HG03457 (cell line): ENCODE measurements at regions not wholly inside any gene's neighbourhood (a gene's known extent, or its start where the extent isn't known, plus 50 kb on each side); places are given as distances from the start of the nearest gene placed in this dataset.

Experiments used
- ATAC-seq: cut with Tn5 transposase; IDR thresholded peaks from one replicate; pipeline ENCODE4 v1.9.1; 2021; ENCODE audit warnings: moderate number of reproducible peaks; ENCODE audit not compliant: unreplicated experiment

DNA sequence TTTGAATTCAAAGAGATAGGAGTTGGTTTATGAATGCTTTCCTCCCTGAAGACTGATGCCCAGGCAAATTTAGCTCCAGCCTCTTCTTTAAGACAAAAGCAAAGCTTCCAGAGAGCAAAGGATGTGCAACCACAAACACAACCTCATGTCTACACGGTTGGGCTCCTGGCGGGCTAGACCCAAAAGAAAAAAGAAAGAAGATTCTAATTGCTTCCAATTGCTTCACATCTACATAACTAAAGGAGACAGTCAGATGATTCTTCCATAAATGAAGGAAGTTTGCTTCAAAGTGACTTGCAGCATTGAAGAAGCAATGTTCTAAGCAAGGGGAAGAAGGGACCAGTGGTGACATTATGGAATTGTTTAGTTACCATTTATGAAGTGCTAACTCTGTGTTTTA is 1603.0 kb upstream of the TENM3 start:
- no peak for ATAC-seq

DNA sequence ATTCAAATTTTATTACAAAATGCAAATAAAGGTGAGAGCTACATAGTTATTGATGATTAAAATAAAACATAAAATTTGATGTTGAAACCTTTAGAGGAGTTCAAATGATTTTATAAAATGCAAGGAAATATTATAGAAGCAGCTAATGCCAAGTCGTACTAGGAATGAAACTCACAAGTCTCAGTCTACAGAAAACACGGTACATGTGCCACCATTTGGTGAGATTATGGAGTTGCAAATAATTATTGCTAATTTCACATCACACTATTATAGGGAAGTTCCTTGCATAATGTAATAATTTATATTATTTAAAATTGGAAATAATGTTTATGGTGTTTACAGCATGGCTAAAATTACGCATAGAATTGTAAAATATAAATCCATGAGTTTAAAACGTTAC is 1601.7 kb upstream of the TENM3 start:
- no peak for ATAC-seq

DNA sequence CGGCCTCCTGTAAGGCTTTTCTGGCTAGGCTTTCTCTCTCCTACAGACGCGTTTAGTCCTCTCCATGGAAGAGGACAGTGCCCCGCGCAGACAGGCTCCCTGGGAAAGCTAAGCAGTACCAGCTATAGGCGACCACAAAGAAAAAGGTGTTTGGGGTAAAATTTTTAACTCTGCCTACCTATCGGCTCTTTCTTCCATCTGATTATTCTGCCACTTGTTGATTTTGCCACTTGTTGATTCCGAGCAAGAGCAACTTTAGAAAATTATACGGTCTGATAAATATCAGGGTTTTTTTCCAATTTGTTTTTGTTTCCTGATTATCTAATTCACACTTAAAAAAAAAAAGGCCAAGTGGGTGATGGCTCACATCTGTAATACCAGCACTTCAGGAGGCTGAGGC is 1600.5 kb upstream of the TENM3 start:
- no peak for ATAC-seq

DNA sequence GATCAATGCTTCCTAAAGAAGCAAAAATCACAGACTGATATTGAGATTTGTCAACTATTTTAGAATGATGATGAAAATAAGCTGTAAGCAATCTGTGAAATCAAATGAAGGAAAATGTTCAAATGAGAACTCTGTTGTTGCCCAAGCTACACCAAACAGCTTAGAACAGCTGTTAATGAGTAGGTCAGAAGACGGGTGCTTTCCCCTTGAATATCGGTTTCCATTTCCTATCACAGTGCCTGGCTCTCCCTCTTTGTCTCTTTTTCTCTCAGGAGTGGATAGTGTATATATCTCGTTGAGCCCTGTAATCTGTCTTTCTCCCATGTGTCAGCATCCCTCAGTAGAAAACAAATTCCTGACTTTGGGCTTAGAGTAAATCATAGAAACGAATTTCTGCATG is 1592.9 kb upstream of the TENM3 start:
- ATAC-seq = peak; percentile 83

DNA sequence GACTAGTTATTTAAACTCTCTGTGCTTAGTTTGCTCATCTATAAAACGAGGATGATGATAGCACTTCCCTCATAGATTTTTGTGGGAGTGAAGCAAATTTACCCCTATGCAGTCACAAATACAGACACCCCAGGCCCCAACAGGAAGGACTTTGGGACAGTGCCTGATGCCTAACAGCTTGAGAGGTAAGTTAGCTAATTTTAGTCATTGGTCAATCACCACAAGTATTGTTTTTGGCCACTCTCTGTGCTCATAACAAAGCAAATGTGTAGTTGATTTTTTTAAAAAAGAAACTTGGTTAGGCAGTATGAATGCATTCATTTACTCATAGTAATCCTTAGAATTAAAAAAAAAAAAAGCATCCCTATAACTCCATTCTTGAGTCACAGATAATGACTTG is 1590.7 kb upstream of the TENM3 start:
- ATAC-seq = no peak

DNA sequence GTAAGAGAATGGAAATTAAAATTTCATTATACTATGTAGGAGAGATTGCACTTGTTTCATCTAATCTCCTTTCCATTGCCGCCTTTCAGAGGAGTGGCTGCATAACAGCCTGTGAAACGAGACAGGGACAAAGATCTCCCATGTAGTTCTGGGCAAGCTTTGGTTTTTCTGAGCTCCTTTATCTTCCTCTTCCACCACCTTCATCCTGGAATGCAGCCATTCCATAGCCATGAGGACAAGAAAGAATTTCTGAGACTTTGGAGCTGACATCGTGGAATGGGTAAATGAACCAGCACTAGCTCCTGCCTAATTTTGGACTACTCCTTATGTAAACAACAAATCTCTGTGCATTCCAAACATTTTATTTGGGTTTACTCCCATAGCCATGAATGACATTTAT is 1587.3 kb upstream of the TENM3 start:
- no peak for ATAC-seq

DNA sequence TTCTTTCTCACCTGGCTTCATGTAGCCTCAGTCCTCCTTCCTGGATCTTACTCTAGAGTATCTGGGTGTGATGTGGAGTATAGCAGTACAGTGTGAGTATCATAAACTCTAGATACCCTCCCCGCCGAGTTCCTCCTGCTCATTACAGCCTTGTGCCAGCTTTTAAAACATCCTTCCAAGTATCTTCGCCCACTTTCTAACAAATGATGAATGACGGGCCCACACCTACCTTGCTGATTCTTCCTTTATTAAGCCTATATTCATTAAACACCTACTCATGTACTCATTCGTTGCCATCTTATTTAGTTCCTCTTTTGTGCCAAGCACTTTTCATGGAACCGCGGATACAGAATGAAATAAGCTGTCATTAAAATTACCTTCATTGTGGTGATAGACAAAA is 1585.3 kb upstream of the TENM3 start:
- ATAC-seq = no peak

DNA sequence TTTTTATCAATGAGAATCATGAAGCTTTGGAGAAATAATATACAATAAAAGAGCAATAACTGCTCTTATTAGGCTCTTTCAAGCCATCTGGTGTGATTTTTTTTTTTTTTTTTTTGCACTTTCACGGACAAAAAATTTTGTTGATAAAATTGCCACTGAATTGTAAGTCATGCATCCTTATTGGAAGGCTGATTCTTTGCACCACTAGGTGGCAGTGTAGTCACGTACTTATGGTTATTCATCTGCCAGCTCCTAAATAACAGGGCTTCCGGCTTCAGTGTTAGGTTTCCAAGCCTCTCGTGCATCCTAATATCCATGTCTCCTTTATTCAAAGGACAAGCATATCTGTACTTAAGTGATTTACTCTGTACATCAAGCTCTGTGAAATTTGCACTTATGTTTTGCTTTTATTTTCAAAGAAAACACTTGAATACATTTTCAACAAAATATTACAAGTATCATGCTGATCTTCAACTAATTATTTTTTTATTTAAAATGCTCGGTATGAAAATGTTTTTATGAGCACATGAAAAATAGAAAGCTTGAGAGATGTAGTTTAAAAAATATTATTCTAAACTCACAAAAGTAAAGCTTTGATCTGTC is 1578.3 kb upstream of the TENM3 start:
- peak; percentile 88 for ATAC-seq

DNA sequence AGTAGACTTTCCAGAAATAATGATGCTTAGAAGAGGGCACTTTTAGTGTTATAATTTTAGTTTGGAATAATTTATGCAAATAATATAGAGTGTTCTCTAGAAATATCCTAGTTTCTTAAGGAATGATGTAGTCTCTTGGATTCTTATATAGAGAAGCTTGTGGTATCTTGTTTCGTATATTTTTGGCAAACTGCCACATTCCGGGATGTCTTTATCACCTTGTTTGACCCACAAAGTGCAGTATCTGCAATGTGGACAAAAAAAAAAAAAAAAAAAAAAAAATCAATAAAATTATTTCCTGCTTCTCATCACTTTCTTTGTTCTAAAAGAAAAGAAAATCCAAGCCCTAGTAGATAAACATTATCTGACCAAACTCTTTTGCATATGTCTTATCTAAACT is 1577.7 kb upstream of the TENM3 start:
- ATAC-seq = no peak

DNA sequence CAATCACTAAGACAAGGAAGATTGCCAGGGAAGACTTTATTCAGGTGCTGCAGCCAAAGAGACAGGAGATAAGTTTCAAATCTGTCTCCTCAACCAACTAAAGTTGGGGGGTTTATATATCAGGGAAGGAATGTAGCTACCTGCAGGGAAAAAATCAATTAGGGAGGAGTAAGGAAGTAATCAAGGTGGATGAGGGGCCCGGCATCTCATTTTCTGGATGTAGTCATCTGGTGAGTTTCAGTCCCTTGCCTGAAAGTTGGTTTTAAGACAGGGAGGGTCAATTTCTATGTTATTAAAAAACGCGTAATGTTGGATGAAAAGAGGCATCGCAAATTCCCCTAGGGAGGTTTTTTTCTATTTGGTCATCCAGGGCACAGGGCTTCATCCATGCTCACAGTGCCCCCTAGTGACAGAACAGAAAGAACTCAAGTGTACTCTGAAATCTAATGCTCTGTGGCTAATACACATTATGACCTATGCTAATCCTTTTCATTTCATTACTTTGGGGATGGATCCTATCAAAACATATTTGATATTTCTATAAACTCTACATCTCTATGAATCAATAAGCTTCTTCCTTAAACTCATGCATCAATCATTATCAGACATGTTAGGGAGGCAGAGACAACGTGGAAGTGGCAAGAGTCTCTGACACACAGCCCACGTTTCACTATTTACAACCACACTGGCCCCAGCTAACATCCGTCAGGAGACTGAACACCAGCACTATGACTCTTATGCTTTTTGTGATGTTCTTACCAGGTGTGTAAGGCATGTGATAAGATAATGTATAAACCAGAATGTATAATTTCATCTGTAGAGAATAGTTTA is 1577.0 kb upstream of the TENM3 start:
- peak; percentile 92 for ATAC-seq

DNA sequence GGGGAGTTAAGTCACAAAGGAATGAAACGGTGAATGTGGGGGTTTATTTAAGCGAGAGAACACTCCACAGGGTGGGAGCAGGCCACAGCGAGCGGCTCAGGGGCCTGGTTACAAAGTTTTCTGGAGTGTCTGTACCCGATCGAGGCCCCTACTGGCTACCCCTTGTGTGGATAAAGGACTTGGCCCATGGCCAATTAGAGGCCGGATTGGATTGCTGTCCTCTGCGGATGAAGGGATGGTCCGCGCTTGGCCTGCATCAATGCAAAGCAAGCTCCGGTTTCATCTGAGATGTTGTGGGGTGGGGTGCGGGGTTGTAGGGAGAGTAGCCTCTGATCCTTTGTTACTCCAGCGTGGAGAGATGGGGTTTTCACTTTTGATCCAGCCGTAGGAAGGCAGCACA is 1574.5 kb upstream of the TENM3 start:
- no peak for ATAC-seq

DNA sequence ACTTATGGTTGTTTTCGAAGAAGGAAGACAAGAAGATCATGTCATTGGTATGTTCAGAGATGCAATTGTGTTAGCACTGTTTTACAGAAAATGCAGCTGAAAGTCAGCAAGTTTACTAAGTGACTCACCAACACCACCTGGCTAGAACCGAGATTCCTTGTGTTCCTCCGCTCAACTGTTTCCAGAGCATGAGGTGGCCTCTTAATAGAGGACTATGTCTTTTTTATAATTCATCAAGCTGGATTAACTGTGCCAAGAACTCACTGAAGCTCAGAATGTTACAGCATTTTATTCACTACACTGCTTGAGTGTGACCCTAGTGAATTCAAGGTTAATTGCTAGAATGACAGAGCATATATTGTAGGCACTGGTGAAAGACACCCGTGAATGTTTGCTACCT is 1573.5 kb upstream of the TENM3 start:
- ATAC-seq = no peak

DNA sequence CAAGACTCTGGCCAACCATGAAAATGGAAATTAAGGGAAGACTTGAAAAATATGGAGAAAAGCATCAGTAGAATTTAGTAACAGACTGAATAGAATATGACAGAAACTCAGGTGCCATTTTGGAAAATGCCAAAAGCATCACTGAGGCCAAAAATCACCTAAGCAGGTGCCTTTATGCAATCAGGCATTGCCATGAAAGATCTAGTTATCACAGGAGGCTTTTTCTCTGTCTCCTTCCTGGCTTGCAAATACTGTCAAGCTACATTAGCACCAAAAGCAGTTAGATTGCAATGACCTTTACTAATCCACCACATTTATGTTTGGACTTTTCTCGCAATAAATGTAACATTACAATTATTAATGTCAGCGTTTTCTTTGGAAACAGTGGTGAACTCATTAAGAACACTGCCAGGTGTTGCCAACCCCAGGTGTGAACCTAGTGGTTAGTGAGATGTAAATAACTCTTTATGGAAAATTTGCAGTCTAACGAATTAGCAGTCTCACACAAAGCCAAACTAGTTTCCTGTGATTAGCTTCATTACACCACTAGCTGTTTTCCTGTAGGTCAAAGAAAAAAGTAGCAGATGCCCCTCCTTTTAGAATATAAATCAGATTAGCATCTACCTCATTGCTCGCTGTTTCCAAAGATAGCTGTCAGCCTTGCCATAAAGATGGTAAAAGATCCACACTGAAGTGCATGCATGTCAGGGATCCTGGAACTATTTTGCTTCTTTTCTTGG is 1568.4 kb upstream of the TENM3 start:
- ATAC-seq = no peak

DNA sequence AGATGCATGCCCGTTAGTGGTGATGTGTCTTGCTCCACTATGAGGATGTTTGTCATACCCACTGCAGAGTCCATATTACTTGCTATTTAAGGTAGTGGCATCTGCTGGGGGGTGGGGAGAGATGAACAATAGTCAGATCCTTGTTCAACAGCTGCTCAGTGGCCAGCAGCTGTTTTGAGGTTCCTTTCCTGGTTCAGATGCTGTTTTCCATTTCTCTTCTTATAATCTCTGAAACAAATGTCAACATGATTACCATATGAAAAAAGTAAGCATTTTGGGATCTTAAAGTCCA is 1567.9 kb upstream of the TENM3 start:
- no peak for ATAC-seq

DNA sequence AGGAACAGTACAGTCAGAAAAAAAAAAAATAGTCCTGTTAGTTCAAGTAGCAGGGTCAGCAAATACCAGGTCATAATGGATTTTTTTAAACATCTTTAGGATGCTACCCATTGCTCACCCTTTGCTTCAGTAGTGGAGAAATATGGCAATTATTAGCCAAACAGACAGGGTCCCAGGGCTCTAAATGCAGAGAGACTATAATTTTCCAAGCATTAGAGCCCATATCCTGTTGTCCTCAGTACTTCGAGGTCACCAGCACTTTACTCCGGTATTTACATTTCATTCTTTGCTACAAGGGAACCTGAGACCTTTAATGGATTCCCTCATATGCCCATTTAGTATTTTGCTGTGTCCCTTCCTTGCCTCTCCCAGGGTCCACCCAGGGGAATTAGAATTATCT is 1562.9 kb upstream of the TENM3 start:
- no peak for ATAC-seq

DNA sequence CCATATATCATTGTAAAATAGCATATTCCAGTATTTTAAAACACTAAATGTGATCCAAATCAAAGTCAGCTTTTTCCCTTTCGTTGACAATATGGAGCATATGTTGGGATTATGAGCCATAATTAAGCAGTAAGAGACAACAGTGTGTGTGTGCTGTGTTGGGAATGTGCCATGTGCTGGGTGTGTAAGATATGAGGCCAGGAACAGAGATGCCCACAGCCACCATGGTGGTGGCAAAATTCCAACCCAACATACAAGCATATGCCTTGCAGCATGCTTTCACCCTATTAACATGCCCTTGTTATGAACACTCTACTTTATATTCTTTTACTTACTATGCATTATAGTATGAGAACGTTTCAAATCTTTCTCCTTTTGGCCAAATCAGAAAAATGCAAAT is 1560.4 kb upstream of the TENM3 start:
- ATAC-seq = no peak

DNA sequence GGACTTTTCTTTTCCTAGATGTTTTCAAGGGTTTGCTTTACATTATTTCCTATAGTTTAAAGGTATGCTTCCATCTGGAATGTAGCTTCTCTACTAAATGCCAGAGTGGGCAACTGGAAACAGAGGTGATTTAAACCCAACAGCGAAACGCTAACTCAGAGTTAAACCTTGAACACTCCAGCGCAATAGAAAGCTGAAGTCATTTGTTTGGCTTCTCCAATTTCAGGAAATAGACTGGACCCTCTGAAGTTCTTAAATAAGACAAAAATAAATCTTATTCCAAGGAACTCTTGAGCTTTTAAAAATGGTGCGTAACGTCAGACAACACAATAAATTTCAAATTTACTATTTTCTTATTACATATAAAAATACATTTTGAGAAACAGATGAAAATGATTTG is 1560.0 kb upstream of the TENM3 start:
- ATAC-seq = no peak

DNA sequence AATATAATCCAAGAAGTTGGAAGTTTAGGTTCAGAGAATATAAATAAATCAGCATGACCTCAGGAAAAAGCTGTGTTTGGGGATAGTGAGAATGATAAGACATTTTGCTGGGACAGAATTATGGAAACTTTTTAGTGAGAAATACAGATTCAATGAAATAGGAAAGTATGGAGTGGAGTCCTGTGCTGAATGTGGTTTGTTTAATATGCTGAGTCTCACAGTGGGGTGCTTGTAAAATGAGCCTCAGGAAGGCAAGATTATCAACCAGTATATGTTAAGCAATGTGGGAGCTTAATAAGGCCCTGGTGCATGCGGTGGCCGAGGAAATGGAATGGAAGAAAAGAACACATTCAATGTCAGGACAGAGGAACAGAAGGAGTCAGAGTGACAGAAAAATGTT is 1554.7 kb upstream of the TENM3 start:
- ATAC-seq = no peak

DNA sequence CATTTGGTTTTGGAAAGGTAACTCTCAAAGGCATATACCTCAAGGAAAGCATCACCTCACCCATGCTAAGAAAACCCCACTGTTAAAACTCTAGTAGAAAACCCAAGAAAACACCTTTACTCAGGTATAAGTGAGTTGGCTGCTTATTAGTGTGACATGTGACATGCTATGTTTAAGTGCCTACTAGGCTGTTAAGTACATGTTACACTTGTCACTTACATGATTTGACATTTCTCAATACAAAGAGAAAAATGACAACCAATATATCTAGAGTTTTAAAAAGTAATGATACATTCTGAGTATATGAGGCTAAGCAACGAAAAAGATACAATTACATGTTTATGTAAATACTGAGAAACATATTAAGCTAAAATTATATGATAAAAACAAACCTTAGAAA is 1548.3 kb upstream of the TENM3 start:
- ATAC-seq = no peak

DNA sequence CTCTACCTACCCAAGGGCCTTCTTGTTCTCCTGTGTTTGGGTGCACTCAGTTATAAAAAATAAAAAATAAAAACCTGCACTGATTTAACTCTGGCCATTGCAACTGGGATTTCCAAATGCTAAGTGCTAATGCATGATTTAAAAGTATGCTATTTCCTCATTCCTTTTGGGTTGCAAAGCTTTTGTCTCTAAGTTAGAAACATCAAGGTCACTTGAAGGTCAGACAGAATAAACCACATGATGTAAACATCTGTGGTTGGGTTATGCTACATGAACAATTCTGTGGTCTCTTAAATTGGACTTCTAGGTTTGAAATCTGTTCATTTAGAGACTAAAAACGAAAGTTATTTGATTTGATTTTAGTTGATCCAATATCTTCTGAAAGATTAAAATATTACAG is 1547.4 kb upstream of the TENM3 start:
- no peak for ATAC-seq

DNA sequence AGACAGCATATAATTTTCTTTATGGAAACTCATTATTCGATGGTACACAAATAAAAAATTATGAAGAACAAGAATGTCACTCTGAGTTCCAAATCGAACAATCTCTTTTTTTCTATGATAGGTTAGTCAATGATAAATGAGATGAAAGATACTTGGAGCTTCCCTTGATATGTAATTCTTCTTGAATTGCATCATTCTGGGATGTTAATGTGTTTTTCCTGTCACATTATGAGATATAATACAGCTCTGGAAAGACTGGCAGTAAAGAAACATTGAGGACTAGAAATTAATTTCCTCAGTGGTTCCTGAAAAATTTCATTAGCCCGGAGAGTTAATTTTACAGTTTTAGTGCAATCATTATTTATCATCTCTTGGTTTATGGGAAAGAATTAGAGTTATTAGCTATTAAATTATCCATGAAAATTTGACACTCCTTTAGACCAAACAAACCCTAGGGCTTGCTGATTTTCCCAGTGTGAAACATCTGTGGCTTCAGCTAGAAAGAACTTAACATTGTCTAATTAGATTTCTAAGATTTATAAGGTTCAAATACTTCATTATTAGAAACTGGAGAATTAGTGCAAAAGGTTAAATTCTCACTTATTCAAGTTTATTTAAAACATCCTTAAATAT is 1546.6 kb upstream of the TENM3 start:
- no peak for ATAC-seq
